NCI-H1694 treated with DMSO at 0.1 percent for 48 hours (cell line): ENCODE measurements at regions not wholly inside any gene's neighbourhood (a gene's known extent, or its start where the extent isn't known, plus 50 kb on each side); places are given as distances from the start of the nearest gene placed in this dataset.
A peak's percentile ranks its signal among the peaks of the same experiment; 100 is the strongest.

Experiments
- DNase-seq: peaks from one replicate; lab custom pipeline; 2025; lab: John Stamatoyannopoulos, UW

GRCh38 chr2:220619525-220620220, 952.4 kb downstream of the EPHA4 start:
- DNase-seq = no peak

DNA sequence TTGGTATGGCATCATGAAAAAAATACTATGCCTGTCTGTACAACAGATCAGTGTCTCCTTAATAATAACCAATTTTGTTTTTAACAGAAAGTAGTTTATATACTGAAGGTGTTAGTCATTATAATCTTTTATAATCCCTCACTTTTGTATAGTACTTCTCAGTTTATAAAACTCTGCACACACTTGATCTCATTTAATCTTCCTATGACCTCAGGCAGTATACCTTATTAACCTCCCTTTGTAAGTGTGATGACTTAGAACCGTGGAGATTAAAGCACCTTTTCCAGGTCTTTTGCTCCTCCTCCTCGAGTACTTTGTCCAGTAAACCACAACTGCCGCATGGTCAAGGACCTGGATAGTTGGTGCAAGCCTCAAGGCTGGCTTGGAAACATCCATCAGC, 945.5 kb downstream of the EPHA4 start:
- DNase-seq = no peak

DNA sequence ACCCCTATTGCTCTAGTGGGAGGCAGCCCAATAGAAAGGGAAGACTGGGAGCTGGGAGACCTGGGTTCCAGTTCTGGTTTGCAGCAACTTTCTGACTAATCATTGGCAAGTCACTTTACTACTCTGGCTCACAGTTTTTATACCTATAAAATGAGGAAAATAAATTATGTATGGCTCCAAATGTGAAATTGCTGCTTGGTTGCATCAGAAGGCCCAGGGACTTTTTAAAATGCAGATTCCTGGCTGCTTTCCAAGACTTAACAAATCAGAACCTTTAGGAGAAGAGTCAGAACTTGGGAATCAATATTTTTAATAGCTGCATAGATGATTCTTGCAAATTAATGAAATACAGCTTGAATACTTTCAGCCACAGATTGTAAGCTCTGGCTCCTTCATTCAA, 943.9 kb downstream of the EPHA4 start:
- DNase-seq = no peak

- DNase-seq = no peak
Measured at GRCh38 chr2:220641137-220641536, 931.0 kb downstream of the EPHA4 start.

- DNase-seq = no peak
Measured at GRCh38 chr2:220646424-220646823, 925.7 kb downstream of the EPHA4 start.

DNA sequence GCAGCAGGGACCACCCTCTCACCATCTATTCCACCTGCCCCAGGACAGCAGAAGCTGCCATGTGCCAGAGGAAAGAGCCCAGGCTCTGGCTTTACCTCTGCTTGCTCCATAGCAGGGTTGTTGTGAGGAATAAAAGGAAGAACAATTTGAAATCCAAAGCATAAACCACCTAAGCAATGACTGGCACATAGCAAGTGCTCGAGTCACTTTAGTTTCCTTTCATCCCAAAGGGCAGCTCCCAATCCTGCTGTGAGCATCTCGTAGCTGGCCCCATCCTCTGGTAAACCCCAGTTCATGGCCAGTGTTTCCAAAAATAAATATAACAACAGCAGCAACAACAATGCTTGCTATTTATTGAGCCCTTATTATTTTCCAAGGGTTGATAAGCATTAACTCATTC, 923.5 kb downstream of the EPHA4 start:
- DNase-seq = no peak

- no peak for DNase-seq
Measured at GRCh38 chr2:220653776-220654175, 918.3 kb downstream of the EPHA4 start.

DNA sequence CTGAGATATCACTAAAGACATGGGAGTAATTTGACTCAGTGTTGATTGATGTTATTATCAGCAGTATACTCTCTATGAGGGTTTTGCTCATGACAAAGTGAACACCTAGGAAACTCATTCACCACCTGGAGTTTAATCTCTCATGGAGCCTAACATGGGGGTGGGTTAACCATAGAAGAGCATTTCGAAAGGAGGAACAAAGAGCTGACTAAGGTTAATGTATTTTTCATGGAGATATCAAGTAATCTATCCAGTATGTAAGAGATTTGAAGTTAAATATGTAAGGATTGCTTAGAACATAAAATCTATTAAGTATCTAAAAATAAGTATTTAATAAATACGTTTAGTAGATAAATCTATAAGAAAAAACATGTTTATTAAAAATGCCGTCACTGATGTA, 917.8 kb downstream of the EPHA4 start:
- DNase-seq = no peak

DNA sequence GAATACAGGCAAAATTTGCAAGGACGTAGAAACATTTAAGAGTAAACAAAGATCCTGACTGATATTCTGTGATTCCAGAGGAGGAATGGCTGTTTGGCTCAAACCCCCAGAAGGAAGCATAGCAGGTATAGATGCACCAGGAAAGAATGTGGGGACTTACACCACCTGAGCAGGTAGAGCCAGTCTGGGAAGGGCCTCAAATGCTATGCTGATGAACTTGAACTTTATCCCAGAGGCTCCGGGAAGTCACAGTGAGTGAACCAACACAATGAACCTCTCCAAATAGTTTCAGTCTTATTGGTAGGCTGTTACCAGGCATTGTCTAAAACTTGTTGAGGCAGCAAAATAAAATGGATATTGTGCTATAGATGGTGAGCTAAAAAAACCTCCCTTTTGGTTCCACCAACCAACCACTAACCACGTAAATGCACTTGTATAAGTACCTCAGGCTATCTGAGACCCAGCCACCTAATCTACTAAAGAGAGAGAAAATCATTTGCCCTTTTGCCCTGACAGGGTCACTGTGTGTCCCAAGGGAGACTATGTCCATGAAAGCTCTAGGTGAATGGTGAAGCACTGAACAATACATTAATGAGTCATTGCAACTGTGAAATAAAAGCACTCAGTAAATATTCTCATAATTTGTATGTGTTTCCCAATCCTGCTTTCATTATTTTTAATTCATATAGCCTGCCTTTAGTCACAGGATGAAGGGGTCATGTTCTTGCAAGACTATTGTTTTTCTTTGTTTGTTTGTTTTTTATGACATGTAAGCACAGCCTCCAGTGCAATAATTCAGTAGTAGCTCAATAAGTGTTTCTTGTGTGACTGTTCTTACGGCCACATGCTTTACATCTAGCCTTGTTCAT, 911.6 kb downstream of the EPHA4 start:
- no peak for DNase-seq

DNA sequence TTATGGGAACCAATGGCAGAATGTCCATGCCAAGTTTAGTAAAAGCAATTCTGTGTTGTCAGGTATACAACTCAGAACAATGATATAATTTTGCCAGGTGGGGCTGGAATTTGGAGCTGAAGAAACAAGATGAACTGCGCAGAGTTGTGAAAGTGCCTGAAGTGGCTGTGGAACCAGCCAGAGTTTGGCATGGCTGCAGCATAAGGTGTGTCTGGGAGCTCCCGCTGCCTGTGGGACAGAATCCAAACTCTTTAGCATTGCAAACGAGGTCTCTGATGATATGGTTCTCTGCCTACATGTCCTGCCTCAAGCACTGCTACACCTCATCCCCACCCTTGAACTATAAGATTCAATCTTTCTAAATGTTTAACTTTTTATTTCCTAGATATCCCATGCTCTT, 909.7 kb downstream of the EPHA4 start:
- no peak for DNase-seq

GRCh38 chr2:220663065-220663464, 909.0 kb downstream of the EPHA4 start:
- no peak for DNase-seq

DNA sequence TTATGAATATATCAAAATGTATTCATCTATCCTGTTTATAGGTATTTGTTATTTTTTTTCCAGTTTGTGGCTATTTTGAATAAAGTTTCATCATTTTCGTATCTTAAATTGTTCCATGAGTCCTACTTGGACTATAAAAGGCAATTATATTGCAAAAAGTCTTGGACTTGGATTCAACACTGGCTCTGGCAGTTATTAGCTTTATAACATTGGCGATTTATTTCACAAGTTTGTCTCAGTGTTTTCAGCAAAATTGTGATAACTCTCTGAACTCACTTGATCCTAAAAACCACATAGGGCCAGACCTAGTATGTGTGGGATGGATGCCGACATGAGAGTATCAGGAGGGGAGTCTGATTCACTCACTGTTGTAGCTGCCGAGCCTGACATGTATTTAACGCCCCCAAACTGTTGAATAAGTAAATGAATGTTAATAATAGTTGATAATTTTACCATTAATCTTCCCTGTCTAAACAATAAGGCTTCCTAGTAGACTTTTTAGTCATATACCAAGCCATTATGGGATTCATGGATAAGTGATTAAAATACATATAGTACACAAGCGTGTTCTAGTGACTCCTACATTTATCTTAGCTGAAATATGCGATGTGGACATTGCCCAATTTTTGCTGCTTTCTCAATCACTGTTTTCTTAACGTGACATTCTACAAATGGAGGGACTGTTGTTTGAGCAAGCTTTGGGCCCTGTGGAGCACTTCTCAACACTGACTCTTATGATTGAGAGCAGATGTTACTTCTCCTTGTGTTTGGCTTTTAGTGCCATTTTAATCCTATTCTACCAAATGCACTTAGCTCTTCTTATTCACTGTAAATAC, 907.6 kb downstream of the EPHA4 start:
- DNase-seq = no peak

GRCh38 chr2:220665108-220665471, 907.0 kb downstream of the EPHA4 start:
- peak; percentile 11 for DNase-seq

GRCh38 chr2:220669324-220669723, 902.8 kb downstream of the EPHA4 start:
- no peak for DNase-seq

- no peak for DNase-seq
Measured at GRCh38 chr2:220670511-220670910, 901.6 kb downstream of the EPHA4 start.

DNA sequence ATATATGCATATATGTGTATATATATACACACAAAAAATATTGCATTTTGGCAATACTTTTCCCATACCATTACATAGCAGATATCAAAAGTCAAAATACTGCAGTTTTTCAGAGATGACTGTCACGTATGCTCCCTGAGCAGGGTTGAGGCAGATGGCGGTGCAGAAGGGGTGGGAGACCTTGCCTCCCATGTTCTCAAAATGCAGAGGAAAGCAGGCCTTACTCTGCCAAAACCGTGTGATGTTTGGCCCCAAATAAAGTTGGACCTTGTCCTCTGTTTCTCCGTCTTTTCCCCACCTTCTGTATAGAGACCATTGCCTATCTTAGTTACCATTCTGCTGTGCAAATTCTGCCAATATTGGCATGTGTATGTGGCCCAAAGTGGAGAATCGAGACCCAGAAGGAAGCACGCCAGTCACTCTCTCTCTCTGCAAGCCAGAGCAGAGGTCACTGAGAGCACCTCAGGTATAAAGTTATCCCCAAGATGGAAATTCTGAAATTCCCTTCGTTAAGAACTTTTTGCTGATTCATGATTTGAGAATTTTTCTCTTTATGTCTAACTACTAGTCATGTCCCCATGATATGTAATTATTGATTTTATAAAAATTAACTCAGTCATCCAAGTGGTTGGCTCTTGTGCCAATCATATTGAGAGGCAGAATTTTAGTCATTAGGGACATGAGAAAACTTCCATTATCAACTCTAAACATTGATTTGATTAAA, 898.8 kb downstream of the EPHA4 start:
- no peak for DNase-seq

- DNase-seq = no peak
Measured at GRCh38 chr2:220674033-220674432, 898.1 kb downstream of the EPHA4 start.

- no peak for DNase-seq
Measured at GRCh38 chr2:220676695-220677094, 895.4 kb downstream of the EPHA4 start.

DNA sequence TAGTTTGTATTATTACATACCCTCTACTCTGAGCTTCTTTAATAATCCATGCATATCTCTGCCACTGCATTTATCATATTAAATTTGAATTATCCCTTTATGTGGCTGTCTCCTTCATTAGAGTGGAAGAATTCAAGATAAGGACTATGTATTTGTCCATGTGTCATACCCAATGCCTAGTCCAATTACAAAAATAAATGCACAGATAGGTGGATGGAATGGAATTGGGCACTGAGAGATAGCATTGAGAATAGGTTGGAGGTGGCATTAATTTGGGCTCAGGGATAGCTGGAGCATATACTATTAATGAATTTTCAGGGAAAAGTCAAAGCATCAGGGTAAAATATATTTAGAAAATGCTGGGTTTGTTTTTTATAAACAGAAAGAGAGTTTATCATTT, 893.2 kb downstream of the EPHA4 start:
- no peak for DNase-seq

DNA sequence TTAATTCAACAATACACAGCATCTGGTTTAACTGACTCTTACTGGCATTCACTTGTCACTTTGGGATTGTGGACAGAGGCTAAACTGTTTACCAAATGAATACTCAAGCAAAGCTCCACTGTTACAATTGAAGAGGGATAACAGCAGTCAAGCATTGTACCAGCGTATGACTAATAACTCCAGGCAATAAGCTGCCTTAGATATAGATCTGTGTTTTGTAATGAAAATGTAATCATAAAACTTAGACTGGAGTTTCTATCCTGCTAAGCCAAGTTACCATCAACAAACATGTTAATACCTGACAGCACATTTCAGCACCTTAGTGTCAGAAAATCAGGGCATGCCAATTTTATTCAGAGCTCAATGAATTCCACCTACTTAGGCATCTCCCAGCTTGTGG, 889.5 kb downstream of the EPHA4 start:
- no peak for DNase-seq

GRCh38 chr2:220684099-220684498, 888.0 kb downstream of the EPHA4 start:
- DNase-seq = no peak

DNA sequence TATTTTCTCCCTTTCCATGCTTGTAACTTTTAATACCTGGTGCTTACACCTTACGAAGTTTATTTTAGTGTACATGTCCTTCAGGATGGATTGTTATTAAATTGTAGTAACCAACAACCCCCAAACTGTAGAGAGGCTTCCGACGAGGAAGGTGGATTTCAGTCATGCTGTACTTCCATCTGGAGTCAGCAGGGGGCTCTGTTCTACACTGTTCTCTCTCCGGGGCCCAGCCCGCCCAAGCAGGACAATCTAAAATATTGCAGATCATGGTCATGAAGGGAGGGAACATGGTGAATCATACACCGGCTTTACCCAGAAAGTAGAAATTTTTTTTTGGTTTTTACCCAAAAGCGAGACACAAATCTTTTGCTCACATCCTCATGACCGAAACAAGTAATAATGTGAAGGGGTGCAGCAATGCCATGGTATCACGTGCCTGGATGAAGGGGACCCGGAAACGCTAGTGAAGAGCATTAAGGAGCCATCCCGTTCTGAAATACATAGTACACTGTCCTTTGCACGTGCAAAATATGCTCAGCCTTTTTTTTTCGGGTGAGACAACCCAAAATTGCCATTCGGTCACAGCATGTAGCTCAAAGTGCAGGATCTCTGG, 884.8 kb downstream of the EPHA4 start:
- DNase-seq = peak; percentile 64
